A549 (cell line): ENCODE measurements at regions not wholly inside any gene's neighbourhood (a gene's known extent, or its start where the extent isn't known, plus 50 kb on each side); places are given as distances from the start of the nearest gene placed in this dataset.

Experiments used
- JUN ChIP-seq, 2 experiments: fragments of >200 bp; sonication (Bioruptor Twin); formaldehyde crosslinking; IDR thresholded peaks; 2 replicates in 1 of 2; 3 replicates in 1 of 2; pipeline ENCODE4 v1.6.1; 2016 to 2017
- JUNB ChIP-seq: fragments of >200 bp; sonication (Bioruptor Twin); formaldehyde crosslinking; IDR thresholded peaks from 2 replicates; pipeline ENCODE4 v1.6.1; 2016
- KDM1A ChIP-seq: fragments of 200-600 bp; sonication (generic); IDR thresholded peaks from 2 replicates; pipeline ENCODE4 v1.6.1; 2016; ENCODE audit warnings: low read depth, mild to moderate bottlenecking
- NFE2L2 ChIP-seq: fragments of 150-350 bp; conservative IDR thresholded peaks from 2 replicates; pipeline ENCODE4 v1.6.1; 2014; ENCODE audit warnings: low read length
- NR3C1 ChIP-seq: fragments of >200 bp; sonication (Bioruptor Twin); formaldehyde crosslinking; IDR thresholded peaks from 3 replicates; pipeline ENCODE4 v1.6.1; 2017
- POLR2A ChIP-seq: IDR thresholded peaks from 2 replicates; pipeline ENCODE4 v1.6.1; 2012; ENCODE audit warnings: mild to moderate bottlenecking, low read length
- RAD21 ChIP-seq, 2 experiments: fragments of >200 bp in 1 of 2; sonication (Bioruptor Twin) in 1 of 2; formaldehyde crosslinking in 1 of 2; IDR thresholded peaks in 1 of 2; conservative IDR thresholded peaks in 1 of 2; 2 replicates in 1 of 2; 3 replicates in 1 of 2; pipeline ENCODE4 v1.6.1; 2012 to 2018; ENCODE audit warnings: inconsistent platforms in 1 of 2
- ZFP36 ChIP-seq: fragments of 450-650 bp; IDR thresholded peaks from 2 replicates; pipeline ENCODE4 v1.6.1; 2014; ENCODE audit warnings: borderline replicate concordance; ENCODE audit not compliant: partially characterized antibody
- TF ChIP-seq, protein P1 (sequence below): fragments of >200 bp; sonication (Bioruptor Twin); formaldehyde crosslinking; IDR thresholded peaks from 3 replicates; pipeline ENCODE4 v1.5.1; 2016
- TF ChIP-seq, protein P2 (sequence below): fragments of 200-600 bp; sonication (generic); IDR thresholded peaks from 2 replicates; pipeline ENCODE4 v1.6.1; 2016; ENCODE audit warnings: antibody characterized with exemption, mild to moderate bottlenecking, moderate library complexity
- TF ChIP-seq, protein P3 (sequence below): IDR thresholded peaks from 2 replicates; pipeline ENCODE4 v1.6.1; 2012
- TF ChIP-seq, protein P4 (sequence below): IDR thresholded peaks from 2 replicates; pipeline ENCODE4 v1.6.1; 2012; ENCODE audit warnings: low read depth, borderline replicate concordance

DNA sequence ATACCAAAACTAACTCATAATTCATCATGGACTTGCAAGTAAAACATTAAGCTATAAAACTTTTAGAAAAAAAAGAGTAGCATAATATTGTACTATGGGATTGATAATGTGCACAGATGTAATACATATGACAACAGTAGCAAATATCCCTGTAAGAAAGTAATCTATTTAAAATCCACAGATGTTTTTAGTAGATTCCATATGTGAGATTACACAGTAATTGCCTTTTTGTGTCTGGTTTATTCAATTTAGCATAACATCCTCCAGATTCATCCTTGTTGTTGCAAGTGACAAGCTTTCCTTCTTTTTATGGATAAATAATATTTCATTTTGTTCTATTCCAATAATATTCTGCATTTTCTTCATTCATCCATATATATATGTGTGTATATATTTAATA is 278.2 kb upstream of the LRRTM4 start:
- TF ChIP-seq, protein P1, sequence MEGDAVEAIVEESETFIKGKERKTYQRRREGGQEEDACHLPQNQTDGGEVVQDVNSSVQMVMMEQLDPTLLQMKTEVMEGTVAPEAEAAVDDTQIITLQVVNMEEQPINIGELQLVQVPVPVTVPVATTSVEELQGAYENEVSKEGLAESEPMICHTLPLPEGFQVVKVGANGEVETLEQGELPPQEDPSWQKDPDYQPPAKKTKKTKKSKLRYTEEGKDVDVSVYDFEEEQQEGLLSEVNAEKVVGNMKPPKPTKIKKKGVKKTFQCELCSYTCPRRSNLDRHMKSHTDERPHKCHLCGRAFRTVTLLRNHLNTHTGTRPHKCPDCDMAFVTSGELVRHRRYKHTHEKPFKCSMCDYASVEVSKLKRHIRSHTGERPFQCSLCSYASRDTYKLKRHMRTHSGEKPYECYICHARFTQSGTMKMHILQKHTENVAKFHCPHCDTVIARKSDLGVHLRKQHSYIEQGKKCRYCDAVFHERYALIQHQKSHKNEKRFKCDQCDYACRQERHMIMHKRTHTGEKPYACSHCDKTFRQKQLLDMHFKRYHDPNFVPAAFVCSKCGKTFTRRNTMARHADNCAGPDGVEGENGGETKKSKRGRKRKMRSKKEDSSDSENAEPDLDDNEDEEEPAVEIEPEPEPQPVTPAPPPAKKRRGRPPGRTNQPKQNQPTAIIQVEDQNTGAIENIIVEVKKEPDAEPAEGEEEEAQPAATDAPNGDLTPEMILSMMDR, result no peak
- TF ChIP-seq, protein P2, sequence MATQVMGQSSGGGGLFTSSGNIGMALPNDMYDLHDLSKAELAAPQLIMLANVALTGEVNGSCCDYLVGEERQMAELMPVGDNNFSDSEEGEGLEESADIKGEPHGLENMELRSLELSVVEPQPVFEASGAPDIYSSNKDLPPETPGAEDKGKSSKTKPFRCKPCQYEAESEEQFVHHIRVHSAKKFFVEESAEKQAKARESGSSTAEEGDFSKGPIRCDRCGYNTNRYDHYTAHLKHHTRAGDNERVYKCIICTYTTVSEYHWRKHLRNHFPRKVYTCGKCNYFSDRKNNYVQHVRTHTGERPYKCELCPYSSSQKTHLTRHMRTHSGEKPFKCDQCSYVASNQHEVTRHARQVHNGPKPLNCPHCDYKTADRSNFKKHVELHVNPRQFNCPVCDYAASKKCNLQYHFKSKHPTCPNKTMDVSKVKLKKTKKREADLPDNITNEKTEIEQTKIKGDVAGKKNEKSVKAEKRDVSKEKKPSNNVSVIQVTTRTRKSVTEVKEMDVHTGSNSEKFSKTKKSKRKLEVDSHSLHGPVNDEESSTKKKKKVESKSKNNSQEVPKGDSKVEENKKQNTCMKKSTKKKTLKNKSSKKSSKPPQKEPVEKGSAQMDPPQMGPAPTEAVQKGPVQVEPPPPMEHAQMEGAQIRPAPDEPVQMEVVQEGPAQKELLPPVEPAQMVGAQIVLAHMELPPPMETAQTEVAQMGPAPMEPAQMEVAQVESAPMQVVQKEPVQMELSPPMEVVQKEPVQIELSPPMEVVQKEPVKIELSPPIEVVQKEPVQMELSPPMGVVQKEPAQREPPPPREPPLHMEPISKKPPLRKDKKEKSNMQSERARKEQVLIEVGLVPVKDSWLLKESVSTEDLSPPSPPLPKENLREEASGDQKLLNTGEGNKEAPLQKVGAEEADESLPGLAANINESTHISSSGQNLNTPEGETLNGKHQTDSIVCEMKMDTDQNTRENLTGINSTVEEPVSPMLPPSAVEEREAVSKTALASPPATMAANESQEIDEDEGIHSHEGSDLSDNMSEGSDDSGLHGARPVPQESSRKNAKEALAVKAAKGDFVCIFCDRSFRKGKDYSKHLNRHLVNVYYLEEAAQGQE, result no peak
- TF ChIP-seq, protein P3, sequence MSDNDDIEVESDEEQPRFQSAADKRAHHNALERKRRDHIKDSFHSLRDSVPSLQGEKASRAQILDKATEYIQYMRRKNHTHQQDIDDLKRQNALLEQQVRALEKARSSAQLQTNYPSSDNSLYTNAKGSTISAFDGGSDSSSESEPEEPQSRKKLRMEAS, result no peak
- TF ChIP-seq POLR2A (no peak), JUNB (no peak), NFE2L2 (no peak), KDM1A (no peak), NR3C1 (no peak), RAD21 (conservative IDR thresholded peaks at IDR 0.05 in 1 of 2, IDR thresholded peaks at IDR 0.05 in 1 of 2) (no peak), JUN (IDR thresholded peaks at IDR 0.05) (no peak), ZFP36 (no peak)
- TF ChIP-seq, protein P4, sequence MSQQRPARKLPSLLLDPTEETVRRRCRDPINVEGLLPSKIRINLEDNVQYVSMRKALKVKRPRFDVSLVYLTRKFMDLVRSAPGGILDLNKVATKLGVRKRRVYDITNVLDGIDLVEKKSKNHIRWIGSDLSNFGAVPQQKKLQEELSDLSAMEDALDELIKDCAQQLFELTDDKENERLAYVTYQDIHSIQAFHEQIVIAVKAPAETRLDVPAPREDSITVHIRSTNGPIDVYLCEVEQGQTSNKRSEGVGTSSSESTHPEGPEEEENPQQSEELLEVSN, result no peak
